ENCODE measurements at regions not wholly inside any gene's neighbourhood (a gene's known extent, or its start where the extent isn't known, plus 50 kb on each side); places are given as distances from the start of the nearest gene placed in this dataset.

- Histone ChIP-seq H3K9ac (ENCODE audit: extremely low read depth, low read length, poor library complexity, severe bottlenecking) (no peak overlapping the region), H3K27ac (ENCODE audit: low read depth, low read length) (no peak overlapping the region), H3K4me1 (ENCODE audit: control insufficient read depth, insufficient read depth, low read length) (no peaks in the 10 kb centered on the region), H3K9me3 (ENCODE audit: control insufficient read depth, low read length) (no peaks in the 10 kb centered on the region), H3K4me3 (ENCODE audit: low read length) (no peak overlapping the region), H3K27me3 (ENCODE audit: control insufficient read depth, insufficient read depth, low read length, poor library complexity, severe bottlenecking) (peaks cover under 1% of the 10 kb centered on the region), H3K36me3 (ENCODE audit: control insufficient read depth, insufficient read depth, low read length) (no peaks in the 10 kb centered on the region)
- 85 to 93% methylated on average over 3 to 17 of the region's 17 CpGs for WGBS, 2 experiments (ENCODE audit: insufficient coverage in 1 of 2, insufficient read length in 1 of 2)
- H3K4me3 Mint-ChIP-seq, result no peak overlapping the region
- H3K27ac Mint-ChIP-seq, result no peak overlapping the region
- DNase-seq, result peak; percentile 39
- peaks cover 6% of the 10 kb centered on the region for H3K27me3 Mint-ChIP-seq (ENCODE audit: insufficient read depth)
- no peaks in the 10 kb centered on the region for H3K9me3 Mint-ChIP-seq
- peaks cover 2% of the 10 kb centered on the region for H3K4me1 Mint-ChIP-seq
- no peaks in the 10 kb centered on the region for H3K36me3 Mint-ChIP-seq (ENCODE audit: low read depth)
- TF ChIP-seq, protein P1, sequence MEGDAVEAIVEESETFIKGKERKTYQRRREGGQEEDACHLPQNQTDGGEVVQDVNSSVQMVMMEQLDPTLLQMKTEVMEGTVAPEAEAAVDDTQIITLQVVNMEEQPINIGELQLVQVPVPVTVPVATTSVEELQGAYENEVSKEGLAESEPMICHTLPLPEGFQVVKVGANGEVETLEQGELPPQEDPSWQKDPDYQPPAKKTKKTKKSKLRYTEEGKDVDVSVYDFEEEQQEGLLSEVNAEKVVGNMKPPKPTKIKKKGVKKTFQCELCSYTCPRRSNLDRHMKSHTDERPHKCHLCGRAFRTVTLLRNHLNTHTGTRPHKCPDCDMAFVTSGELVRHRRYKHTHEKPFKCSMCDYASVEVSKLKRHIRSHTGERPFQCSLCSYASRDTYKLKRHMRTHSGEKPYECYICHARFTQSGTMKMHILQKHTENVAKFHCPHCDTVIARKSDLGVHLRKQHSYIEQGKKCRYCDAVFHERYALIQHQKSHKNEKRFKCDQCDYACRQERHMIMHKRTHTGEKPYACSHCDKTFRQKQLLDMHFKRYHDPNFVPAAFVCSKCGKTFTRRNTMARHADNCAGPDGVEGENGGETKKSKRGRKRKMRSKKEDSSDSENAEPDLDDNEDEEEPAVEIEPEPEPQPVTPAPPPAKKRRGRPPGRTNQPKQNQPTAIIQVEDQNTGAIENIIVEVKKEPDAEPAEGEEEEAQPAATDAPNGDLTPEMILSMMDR (conservative IDR thresholded peaks at IDR 0.05), result no peak
Observed at GRCh38 chr1:30385246-30385995, 338.0 kb downstream of the MATN1 start.

- H3K4me1 Mint-ChIP-seq, result peaks cover 5% of the 10 kb centered on the region
- H3K4me3 Mint-ChIP-seq, result no peak overlapping the region
- H3K9me3 Mint-ChIP-seq, result no peaks in the 10 kb centered on the region
- H3K4me3 ChIP-seq (ENCODE audit: low read length), result no peak overlapping the region
- TF ChIP-seq, protein P1 (conservative IDR thresholded peaks at IDR 0.05), result no peak
- H3K36me3 ChIP-seq (ENCODE audit: control insufficient read depth, insufficient read depth, low read length), result no peaks in the 10 kb centered on the region
- H3K27ac Mint-ChIP-seq, result no peak overlapping the region
- DNase-seq, result peak; percentile 27
- 80 to 88% methylated on average over 5 to 9 of the region's 10 CpGs for WGBS, 2 experiments (ENCODE audit: insufficient coverage in 1 of 2, insufficient read length in 1 of 2)
- H3K36me3 Mint-ChIP-seq (ENCODE audit: low read depth), result no peaks in the 10 kb centered on the region
- H3K27me3 Mint-ChIP-seq (ENCODE audit: insufficient read depth), result peaks cover 4% of the 10 kb centered on the region
- H3K9me3 ChIP-seq (ENCODE audit: control insufficient read depth, low read length), result no peaks in the 10 kb centered on the region
- no peak overlapping the region for H3K9ac ChIP-seq (ENCODE audit: extremely low read depth, low read length, poor library complexity, severe bottlenecking)
- H3K4me1 ChIP-seq (ENCODE audit: control insufficient read depth, insufficient read depth, low read length), result no peaks in the 10 kb centered on the region
- no peaks in the 10 kb centered on the region for H3K27me3 ChIP-seq (ENCODE audit: control insufficient read depth, insufficient read depth, low read length, poor library complexity, severe bottlenecking)
- H3K27ac ChIP-seq (ENCODE audit: low read depth, low read length), result no peak overlapping the region
Observed at GRCh38 chr1:30384286-30385245, 338.8 kb downstream of the MATN1 start.

DNA sequence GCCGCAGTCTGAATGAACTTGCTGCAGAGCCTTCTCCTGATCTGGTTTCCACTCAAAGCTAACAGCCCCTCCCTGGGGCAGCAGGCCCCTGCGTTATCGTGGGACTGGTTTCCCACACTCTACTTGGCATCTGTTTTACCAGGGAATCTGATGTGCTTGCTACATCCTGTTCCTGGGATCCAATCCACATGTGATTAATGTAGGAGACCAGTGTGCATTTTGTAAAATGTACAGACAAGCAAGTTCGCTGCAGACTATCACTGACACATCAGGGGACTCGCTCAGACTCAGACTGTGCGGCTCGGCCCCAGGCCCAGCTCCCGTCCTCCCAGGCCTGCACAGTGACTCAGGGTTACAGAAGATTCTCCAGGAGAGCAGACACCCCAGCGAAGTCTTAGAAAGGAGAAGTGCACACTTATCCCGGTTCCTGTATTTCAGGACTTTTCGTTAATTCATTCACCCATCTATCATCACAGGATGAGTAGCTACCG is 340.1 kb downstream of the MATN1 start:
- Histone ChIP-seq H3K4me3 (ENCODE audit: low read length) (no peak overlapping the region), H3K36me3 (ENCODE audit: control insufficient read depth, insufficient read depth, low read length) (no peaks in the 10 kb centered on the region), H3K9ac (ENCODE audit: extremely low read depth, low read length, poor library complexity, severe bottlenecking) (no peak overlapping the region), H3K27me3 (ENCODE audit: control insufficient read depth, insufficient read depth, low read length, poor library complexity, severe bottlenecking) (no peaks in the 10 kb centered on the region), H3K9me3 (ENCODE audit: control insufficient read depth, low read length) (no peaks in the 10 kb centered on the region), H3K27ac (ENCODE audit: low read depth, low read length) (no peak overlapping the region), H3K4me1 (ENCODE audit: control insufficient read depth, insufficient read depth, low read length) (no peaks in the 10 kb centered on the region)
- TF ChIP-seq, protein P1 (conservative IDR thresholded peaks at IDR 0.05), result no peak
- Mint-ChIP-seq H3K9me3 (no peaks in the 10 kb centered on the region), H3K27ac (no peak overlapping the region), H3K27me3 (ENCODE audit: insufficient read depth) (peaks cover 2% of the 10 kb centered on the region), H3K4me3 (no peak overlapping the region), H3K36me3 (ENCODE audit: low read depth) (no peaks in the 10 kb centered on the region), H3K4me1 (peaks cover 9% of the 10 kb centered on the region)
- 89% methylated on average over 9 to 11 of the region's 12 CpGs for WGBS, 2 experiments (ENCODE audit: insufficient coverage in 1 of 2, insufficient read length in 1 of 2)
- DNase-seq, result peak; percentile 26

Measured in endodermal cell (in vitro differentiated cells).